Body of pancreas (tissue), 4 donors: ENCODE measurements at regions not wholly inside any gene's neighbourhood (a gene's known extent, or its start where the extent isn't known, plus 50 kb on each side); places are given as distances from the start of the nearest gene placed in this dataset.

Experiments
- ATAC-seq: fragments of 150-250 bp; one replicate; pipeline ENCODE4 v1.9.1; 2016
- DNase-seq, 4 donors: peaks; one replicate each; pipeline ENCODE4 v3.0.0-alpha.2; 2019
- H3K27ac ChIP-seq, 4 donors: fragments of 200-600 bp; sonication (generic); 1 replicate in 3 of 4; 2 replicates in 1 of 4; pipeline versions ENCODE4 v1.5.1 to v1.6.1; 2016 to 2019; ENCODE audit warnings: mild to moderate bottlenecking in 1 of 4, mixed read lengths in 1 of 4, moderate library complexity in 1 of 4
- H3K27me3 ChIP-seq, 2 donors: fragments of 200-600 bp; sonication (generic); one replicate each; pipeline ENCODE4 v1.6.0; 2016; ENCODE audit warnings: mild to moderate bottlenecking in 1 of 2
- H3K36me3 ChIP-seq, 2 donors: fragments of 200-600 bp; sonication (generic); replicated peaks in 1 of 2; 2 replicates each; pipeline ENCODE4 v1.5.1; 2016; ENCODE audit warnings: low read depth in 2 of 2; ENCODE audit not compliant: insufficient read depth in 1 of 2
- H3K4me1 ChIP-seq: fragments of 200-600 bp; sonication (generic); one replicate; pipeline ENCODE4 v1.6.0; 2016
- H3K4me3 ChIP-seq, 2 donors: fragments of 200-600 bp; sonication (generic); 1 replicate in 1 of 2; 2 replicates in 1 of 2; pipeline ENCODE4 v1.5.1; 2016 to 2019
- H3K9me3 ChIP-seq, 3 donors: fragments of 200-600 bp; sonication (generic); 1 replicate in 2 of 3; 2 replicates in 1 of 3; pipeline ENCODE4 v1.5.1; 2016
- CTCF ChIP-seq, 7 experiments: fragments of 450-650 bp in 4 of 7; fragments of 200-600 bp in 3 of 7; sonication (generic) in 3 of 7; IDR thresholded peaks; one replicate each; pipeline ENCODE4 v1.5.1; 2016 to 2019; ENCODE audit warnings: antibody characterized with exemption in 7 of 7
- POLR2A ChIP-seq, 3 donors: fragments of 450-650 bp; IDR thresholded peaks; one replicate each; pipeline ENCODE4 v1.6.1; 2016; ENCODE audit warnings: antibody characterized with exemption in 3 of 3, mild to moderate bottlenecking in 2 of 3
- whole genome bisulfite sequencing, 2 donors: methylation state at CpG; one replicate each; pipeline ENCODE4 v1.1.5; 2017; 5-methylcytosine and 5-hydroxymethylcytosine counted together
- intact Hi-C: fragments of 100-400 bp; cut with DNase I; formaldehyde crosslinking; loops from one replicate; pipeline ENCODE4 v1.15.1; 2023

GRCh38 chr7:41882745-41883420 lies 180.0 kb upstream of the INHBA start:
- H3K9me3 ChIP-seq, result no peaks in the 10 kb centered on the region
- H3K27me3 ChIP-seq, result no peaks in the 10 kb centered on the region
- no peaks in the 10 kb centered on the region for H3K4me1 ChIP-seq
- no peak overlapping the region for H3K27ac ChIP-seq
- H3K4me3 ChIP-seq, result no peak overlapping the region
- 71 to 76% methylated on average over 16 of the region's 16 CpGs for WGBS, 2 donors
- intact Hi-C loops, result no loop called here
- H3K36me3 ChIP-seq, result no peaks in the 10 kb centered on the region
- DNase-seq, result no peak
- ATAC-seq, result no peak
- TF ChIP-seq POLR2A (IDR thresholded peaks at IDR 0.05), result no peak

GRCh38 chr7:41882256-41882655 lies 179.4 kb upstream of the INHBA start:
- TF ChIP-seq POLR2A (IDR thresholded peaks at IDR 0.05) (no peak), CTCF (IDR thresholded peaks at IDR 0.05) (no peak)
- Histone ChIP-seq H3K4me1 (no peaks in the 10 kb centered on the region), H3K36me3 (no peaks in the 10 kb centered on the region), H3K27ac (no peak overlapping the region), H3K4me3 (no peak overlapping the region), H3K27me3 (no peaks in the 10 kb centered on the region), H3K9me3 (no peaks in the 10 kb centered on the region)
- ATAC-seq, result no peak
- 74 to 82% methylated on average over 5 of the region's 5 CpGs for whole genome bisulfite sequencing, 2 donors
- intact Hi-C loops, result no loop called here
- no peak for DNase-seq

- intact Hi-C loops, result no loop called here
Observed at GRCh38 chr7:41881331-41882130, 178.6 kb upstream of the INHBA start.

DNA sequence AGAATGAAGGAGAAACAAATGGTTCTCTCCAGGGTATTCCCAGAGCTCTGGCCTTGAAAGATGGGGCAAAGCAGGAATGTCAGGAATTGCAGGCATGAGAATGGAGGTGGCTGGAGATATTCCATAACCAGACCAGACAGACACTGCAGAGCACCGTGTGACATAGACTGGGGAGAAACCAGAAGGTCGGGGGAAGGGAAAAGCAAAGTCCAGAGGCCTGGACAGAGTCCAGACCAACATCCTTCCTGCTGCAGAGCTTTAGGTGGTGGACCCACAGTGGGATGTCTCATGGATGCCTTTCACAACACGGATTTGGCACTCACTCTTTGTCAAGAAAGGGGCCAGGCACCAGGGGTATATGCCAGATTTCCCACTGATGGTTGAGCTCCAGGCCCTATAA lies 177.2 kb upstream of the INHBA start:
- ATAC-seq (peak; percentile 27), DNase-seq (peak in 2 of 4 donors; percentile 15 to 16)
- Histone ChIP-seq H3K4me1 (no peaks in the 10 kb centered on the region), H3K36me3 (no peaks in the 10 kb centered on the region), H3K27me3 (no peaks in the 10 kb centered on the region), H3K27ac (no peak overlapping the region), H3K9me3 (no peaks in the 10 kb centered on the region), H3K4me3 (no peak overlapping the region)
- no peak for TF ChIP-seq CTCF (IDR thresholded peaks at IDR 0.05)
- TF ChIP-seq POLR2A (IDR thresholded peaks at IDR 0.05), result no peak
- intact Hi-C loops, result no loop called here
- 10 to 18% methylated on average over 3 of the region's 3 CpGs for WGBS, 2 donors

More at GRCh38 chr7:41881331-41882130, 178.6 kb upstream of the INHBA start:
- H3K4me1 ChIP-seq, result no peaks in the 10 kb centered on the region
- 52 to 77% methylated on average over 13 of the region's 13 CpGs for WGBS, 2 donors
- TF ChIP-seq CTCF (IDR thresholded peaks at IDR 0.05) (no peak), POLR2A (IDR thresholded peaks at IDR 0.05) (no peak)
- no peaks in the 10 kb centered on the region for H3K9me3 ChIP-seq
- DNase-seq, result peak in 2 of 4 donors; percentile 11 to 55
- H3K27me3 ChIP-seq, result no peaks in the 10 kb centered on the region
- no peaks in the 10 kb centered on the region for H3K36me3 ChIP-seq
- no peak overlapping the region for H3K27ac ChIP-seq
- ATAC-seq, result no peak
- H3K4me3 ChIP-seq, result no peak overlapping the region

- no peak for ATAC-seq
- intact Hi-C loops, result no loop called here
Observed at GRCh38 chr7:41879403-41879802, 176.5 kb upstream of the INHBA start.

More at GRCh38 chr7:41879403-41879802, 176.5 kb upstream of the INHBA start:
- WGBS, 2 donors, result 56 to 59% methylated on average over 5 of the region's 5 CpGs
- Histone ChIP-seq H3K4me3 (no peak overlapping the region), H3K36me3 (no peaks in the 10 kb centered on the region), H3K4me1 (no peaks in the 10 kb centered on the region), H3K27ac (no peak overlapping the region), H3K9me3 (no peaks in the 10 kb centered on the region), H3K27me3 (no peaks in the 10 kb centered on the region)
- no peak for DNase-seq
- TF ChIP-seq POLR2A (IDR thresholded peaks at IDR 0.05) (no peak), CTCF (IDR thresholded peaks at IDR 0.05) (no peak)
